Peyer's patch (tissue), 4 donors: ENCODE measurements at regions not wholly inside any gene's neighbourhood (a gene's known extent, or its start where the extent isn't known, plus 50 kb on each side); places are given as distances from the start of the nearest gene placed in this dataset.

Source experiments
- DNase-seq, 3 donors: peaks; one replicate each; pipeline ENCODE4 v3.0.0-alpha.2; 2017 to 2019
- H3K27ac ChIP-seq, 4 donors: fragments of 200-600 bp; sonication (generic); one replicate each; pipeline ENCODE4 v1.5.1; 2016 to 2019
- H3K27me3 ChIP-seq, 2 donors: fragments of 200-600 bp; sonication (generic); one replicate each; pipeline ENCODE4 v1.5.1; 2019
- H3K36me3 ChIP-seq, 3 donors: fragments of 200-600 bp; sonication (generic); one replicate each; pipeline ENCODE4 v1.5.1; 2016 to 2019
- H3K4me1 ChIP-seq, 4 donors: fragments of 200-600 bp; sonication (generic); one replicate each; pipeline ENCODE4 v1.5.1; 2016 to 2019
- H3K4me3 ChIP-seq, 4 donors: fragments of 200-600 bp; sonication (generic); 1 replicate in 3 of 4; 2 replicates in 1 of 4; pipeline ENCODE4 v1.5.1; 2016 to 2019; ENCODE audit warnings: mild to moderate bottlenecking in 1 of 4
- H3K9me3 ChIP-seq, 4 donors: fragments of 200-600 bp; sonication (generic); one replicate each; pipeline ENCODE4 v1.5.1; 2016 to 2019; ENCODE audit warnings: mild to moderate bottlenecking in 1 of 4
- POLR2A ChIP-seq, 2 donors: fragments of 450-650 bp; IDR thresholded peaks; one replicate each; pipeline ENCODE4 v1.5.1; 2017; ENCODE audit warnings: antibody characterized with exemption in 2 of 2, mild to moderate bottlenecking in 2 of 2, moderate library complexity in 2 of 2
- TF ChIP-seq, protein P1 (sequence below), 6 experiments: fragments of 450-650 bp in 4 of 6; fragments of 200-600 bp in 2 of 6; sonication (generic) in 1 of 6; IDR thresholded peaks; one replicate each; pipeline ENCODE4 v1.5.1; 2017 to 2019; ENCODE audit warnings: antibody characterized with exemption in 6 of 6, mild to moderate bottlenecking in 3 of 6, moderate library complexity in 1 of 6

DNA sequence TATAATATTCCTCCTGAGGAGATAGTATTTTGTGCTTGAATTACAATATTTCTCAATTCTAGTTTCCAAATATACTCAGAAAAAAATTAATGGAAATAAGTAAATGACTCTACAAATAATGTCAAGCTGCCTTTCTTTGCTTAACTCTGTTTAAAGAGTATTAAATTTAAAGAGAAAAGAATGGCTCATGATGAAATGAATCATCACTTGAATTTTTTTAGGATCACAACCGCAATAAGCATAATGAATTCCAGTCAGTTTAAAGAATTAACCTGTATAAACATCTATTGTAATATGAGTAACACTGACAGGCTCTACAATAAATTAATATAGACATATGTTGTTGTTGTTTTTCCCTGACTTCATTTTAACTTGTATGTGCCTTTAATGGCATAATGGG, 266.2 kb upstream of the ADGRB3 start:
- H3K27ac ChIP-seq = no peak overlapping the region
- TF ChIP-seq, protein P1, sequence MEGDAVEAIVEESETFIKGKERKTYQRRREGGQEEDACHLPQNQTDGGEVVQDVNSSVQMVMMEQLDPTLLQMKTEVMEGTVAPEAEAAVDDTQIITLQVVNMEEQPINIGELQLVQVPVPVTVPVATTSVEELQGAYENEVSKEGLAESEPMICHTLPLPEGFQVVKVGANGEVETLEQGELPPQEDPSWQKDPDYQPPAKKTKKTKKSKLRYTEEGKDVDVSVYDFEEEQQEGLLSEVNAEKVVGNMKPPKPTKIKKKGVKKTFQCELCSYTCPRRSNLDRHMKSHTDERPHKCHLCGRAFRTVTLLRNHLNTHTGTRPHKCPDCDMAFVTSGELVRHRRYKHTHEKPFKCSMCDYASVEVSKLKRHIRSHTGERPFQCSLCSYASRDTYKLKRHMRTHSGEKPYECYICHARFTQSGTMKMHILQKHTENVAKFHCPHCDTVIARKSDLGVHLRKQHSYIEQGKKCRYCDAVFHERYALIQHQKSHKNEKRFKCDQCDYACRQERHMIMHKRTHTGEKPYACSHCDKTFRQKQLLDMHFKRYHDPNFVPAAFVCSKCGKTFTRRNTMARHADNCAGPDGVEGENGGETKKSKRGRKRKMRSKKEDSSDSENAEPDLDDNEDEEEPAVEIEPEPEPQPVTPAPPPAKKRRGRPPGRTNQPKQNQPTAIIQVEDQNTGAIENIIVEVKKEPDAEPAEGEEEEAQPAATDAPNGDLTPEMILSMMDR (IDR thresholded peaks at IDR 0.05) = no peak
- TF ChIP-seq POLR2A (IDR thresholded peaks at IDR 0.05) = no peak
- no peak for DNase-seq
- H3K4me3 ChIP-seq = no peak overlapping the region
- no peaks in the 10 kb centered on the region for H3K4me1 ChIP-seq
- no peaks in the 10 kb centered on the region for H3K9me3 ChIP-seq
- no peaks in the 10 kb centered on the region for H3K36me3 ChIP-seq
- H3K27me3 ChIP-seq = no peaks in the 10 kb centered on the region

DNA sequence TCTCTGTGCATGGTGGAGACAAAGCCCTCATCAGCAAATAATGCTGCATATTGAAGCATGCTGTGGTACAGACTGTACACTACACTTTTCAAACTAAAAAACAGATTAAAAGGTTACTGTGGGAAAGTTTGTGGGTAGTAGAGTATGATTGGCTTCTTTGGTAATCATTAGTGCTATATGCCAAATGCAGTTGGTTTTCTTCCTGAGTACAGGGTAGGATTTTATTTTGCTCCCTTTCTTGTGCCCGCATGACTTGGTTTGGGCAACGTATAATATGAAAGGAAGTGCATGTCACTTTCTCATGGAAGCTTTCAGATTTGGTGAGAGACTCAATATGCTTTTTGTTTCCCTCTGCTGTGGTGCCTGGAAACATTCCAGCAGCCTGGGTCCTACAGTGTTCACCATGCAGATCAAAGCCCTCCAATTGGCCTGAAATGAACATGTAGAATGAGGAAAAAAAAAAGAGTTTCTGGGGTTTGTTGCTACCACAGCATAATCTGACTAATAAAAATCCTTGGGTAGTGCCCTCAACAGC, 270.7 kb upstream of the ADGRB3 start:
- no peak for TF ChIP-seq POLR2A (IDR thresholded peaks at IDR 0.05)
- TF ChIP-seq, protein P1 (IDR thresholded peaks at IDR 0.05) = no peak
- Histone ChIP-seq H3K27ac (no peak overlapping the region), H3K36me3 (no peaks in the 10 kb centered on the region), H3K27me3 (no peaks in the 10 kb centered on the region), H3K9me3 (no peaks in the 10 kb centered on the region), H3K4me1 (no peaks in the 10 kb centered on the region), H3K4me3 (no peak overlapping the region)
- DNase-seq = no peak

DNA sequence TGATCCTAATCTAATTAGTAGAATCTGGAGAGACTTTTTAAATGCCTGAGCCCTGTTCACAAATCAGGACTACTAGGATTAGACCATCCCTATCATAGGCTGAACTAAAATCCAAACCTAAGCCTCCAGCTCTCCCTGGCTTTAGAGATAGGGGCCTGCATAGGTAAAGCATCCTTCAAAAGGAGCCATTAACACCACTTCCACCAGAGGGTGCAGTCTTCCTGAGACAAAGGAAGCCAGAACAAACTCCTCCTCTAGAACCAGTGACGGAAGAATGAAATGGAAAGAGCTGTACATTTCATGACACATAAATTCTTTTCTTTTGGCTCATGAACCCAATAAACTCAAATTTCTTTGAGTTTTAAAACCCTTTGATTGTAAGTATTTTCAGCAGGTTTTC, 291.2 kb upstream of the ADGRB3 start:
- Histone ChIP-seq H3K27me3 (no peaks in the 10 kb centered on the region), H3K9me3 (peaks cover 0 to 4% (median 0%) of the 10 kb centered on the region in 4 donors), H3K36me3 (no peaks in the 10 kb centered on the region), H3K4me3 (no peak overlapping the region), H3K4me1 (no peaks in the 10 kb centered on the region), H3K27ac (no peak overlapping the region)
- TF ChIP-seq, protein P1 (IDR thresholded peaks at IDR 0.05) = no peak
- TF ChIP-seq POLR2A (IDR thresholded peaks at IDR 0.05) = no peak
- no peak for DNase-seq

DNA sequence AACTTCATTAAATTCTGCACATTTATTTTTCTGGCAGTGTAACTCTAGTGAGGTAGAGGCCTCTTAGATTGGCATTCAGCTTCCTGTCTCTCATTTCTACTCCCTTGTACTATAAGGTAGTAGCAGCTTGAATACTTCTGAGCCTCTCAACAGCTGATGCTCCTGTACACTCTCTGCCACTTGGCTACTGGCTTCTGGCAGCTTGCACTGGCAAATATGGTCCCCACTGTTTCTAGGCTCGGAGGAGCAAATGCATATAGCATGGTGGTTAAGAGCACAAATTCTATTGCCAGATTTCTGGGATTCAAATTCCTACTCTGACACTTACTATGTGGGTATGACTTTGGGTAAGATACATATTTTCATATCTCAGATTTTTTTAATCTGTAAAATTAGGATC, 292.8 kb upstream of the ADGRB3 start:
- no peak overlapping the region for H3K27ac ChIP-seq
- TF ChIP-seq POLR2A (IDR thresholded peaks at IDR 0.05) = no peak
- TF ChIP-seq, protein P1 (IDR thresholded peaks at IDR 0.05) = no peak
- H3K27me3 ChIP-seq = no peaks in the 10 kb centered on the region
- no peaks in the 10 kb centered on the region for H3K36me3 ChIP-seq
- no peak overlapping the region for H3K4me3 ChIP-seq
- no peaks in the 10 kb centered on the region for H3K4me1 ChIP-seq
- H3K9me3 ChIP-seq = peaks cover 0 to 4% (median 0%) of the 10 kb centered on the region in 4 donors
- no peak for DNase-seq

DNA sequence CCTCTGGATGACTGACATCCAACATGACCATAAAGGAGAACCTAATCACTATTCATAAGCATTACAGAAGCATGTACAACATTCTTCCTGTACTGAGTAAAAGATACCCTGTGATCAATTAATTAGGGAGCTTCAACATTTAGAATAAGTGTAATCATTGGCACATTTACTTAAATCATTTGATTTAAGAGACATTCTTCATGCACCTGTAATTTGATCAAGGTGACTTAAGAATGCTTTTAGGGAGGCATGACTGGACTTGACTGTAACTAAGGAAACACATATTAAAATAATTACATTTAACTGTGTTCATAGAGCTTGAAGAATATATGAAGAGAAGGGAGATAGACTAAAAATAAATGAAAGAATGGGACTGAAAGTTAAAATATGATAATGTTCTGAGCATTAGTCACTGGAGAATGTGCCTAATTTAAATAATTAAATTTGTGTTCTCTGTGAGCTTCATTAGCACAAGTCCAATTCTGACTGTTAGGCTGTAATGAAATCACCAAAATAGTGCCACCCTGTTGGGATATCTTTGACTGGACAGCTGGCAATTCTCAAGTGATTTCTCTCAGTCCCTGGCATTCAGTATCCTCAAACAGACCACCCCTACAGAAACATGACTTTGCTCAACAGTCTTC, 295.5 kb upstream of the ADGRB3 start:
- no peaks in the 10 kb centered on the region for H3K27me3 ChIP-seq
- no peaks in the 10 kb centered on the region for H3K36me3 ChIP-seq
- no peaks in the 10 kb centered on the region for H3K4me1 ChIP-seq

More for the DNA sequence above, 295.5 kb upstream of the ADGRB3 start:
- TF ChIP-seq, protein P1 (IDR thresholded peaks at IDR 0.05) = no peak
- TF ChIP-seq POLR2A (IDR thresholded peaks at IDR 0.05) = no peak
- Histone ChIP-seq H3K27ac (no peak overlapping the region), H3K4me3 (no peak overlapping the region), H3K9me3 (peaks cover 0 to 3% (median 0%) of the 10 kb centered on the region in 4 donors)
- no peak for DNase-seq
